K562 (cell line): ENCODE measurements at regions not wholly inside any gene's neighbourhood (a gene's known extent, or its start where the extent isn't known, plus 50 kb on each side); places are given as distances from the start of the nearest gene placed in this dataset.

Experiments
- BRCA1 ChIP-seq, 2 experiments: fragments of 450-650 bp in 1 of 2; sonication (generic) in 1 of 2; formaldehyde crosslinking in 1 of 2; IDR thresholded peaks; 2 replicates each; pipeline versions ENCODE4 v1.5.0 to v1.6.1; 2017 to 2020; ENCODE audit warnings: mild to moderate bottlenecking in 1 of 2, missing genetic modification reagents in 1 of 2
- FOXM1 ChIP-seq, 2 experiments: fragments of 450-650 bp in 1 of 2; sonication (generic) in 1 of 2; formaldehyde crosslinking in 1 of 2; IDR thresholded peaks; 2 replicates each; pipeline versions ENCODE4 v1.6.1 to v1.9.0; 2017 to 2022; ENCODE audit warnings: low read depth in 2 of 2, mild to moderate bottlenecking in 2 of 2, missing genetic modification reagents in 1 of 2, moderate library complexity in 1 of 2

DNA sequence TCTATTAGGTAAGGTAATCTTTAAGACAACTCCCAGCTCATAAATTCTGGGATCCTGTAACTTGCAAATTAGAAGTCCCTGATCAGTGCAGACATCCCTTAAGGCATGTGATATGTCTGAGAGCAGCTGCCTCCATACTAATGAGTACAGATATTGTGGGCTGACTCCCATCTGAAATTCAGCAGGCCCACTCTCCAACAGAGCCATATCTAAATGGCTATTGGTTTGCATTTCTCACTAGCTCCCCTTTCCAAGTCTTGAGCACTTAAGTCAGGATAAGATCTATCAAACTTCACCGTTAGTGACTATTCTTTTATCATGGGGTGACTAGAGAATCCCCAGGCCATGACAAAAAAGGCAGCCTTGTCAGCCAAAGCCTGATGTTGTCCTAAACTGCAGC is 785.4 kb downstream of the IPMK start:
- TF ChIP-seq FOXM1 (IDR thresholded peaks at IDR 0.05; ENCODE audit: low read depth) (no peak), FOXM1 (CRISPR knock-in tag; IDR thresholded peaks at IDR 0.05; ENCODE audit: low read depth) (no peak), BRCA1 (IDR thresholded peaks at IDR 0.05) (no peak), BRCA1 (CRISPR knock-in tag; IDR thresholded peaks at IDR 0.05) (no peak)
